Naive B cell (primary cell): ENCODE measurements at regions not wholly inside any gene's neighbourhood (a gene's known extent, or its start where the extent isn't known, plus 50 kb on each side); places are given as distances from the start of the nearest gene placed in this dataset.

Experiments
- ATAC-seq, 2 donors: fragments of 150-1000 bp; cut with Tn5 transposase; 2 replicates each; pipeline ENCODE4 v1.10.0; 2021; ENCODE audit warnings: low read depth in 2 of 2, mild to moderate bottlenecking in 2 of 2, moderate library complexity in 2 of 2
- DNase-seq: peaks from one replicate; pipeline ENCODE4 v3.0.0; 2022
- H3K27ac Mint-ChIP-seq, 6 donors: one replicate each; pipeline ENCODE4 v1.8.0; 2020 to 2022; ENCODE audit warnings: mild to moderate bottlenecking in 6 of 6, mixed read lengths in 6 of 6, moderate library complexity in 5 of 6, inconsistent platforms in 2 of 6
- H3K27me3 Mint-ChIP-seq, 3 donors: one replicate each; pipeline ENCODE4 v1.8.0; 2021 to 2022; ENCODE audit warnings: mixed read lengths in 3 of 3, mild to moderate bottlenecking in 1 of 3
- H3K36me3 Mint-ChIP-seq, 2 donors: one replicate each; pipeline ENCODE4 v1.8.0; 2020 to 2022; ENCODE audit warnings: mixed read lengths in 2 of 2, inconsistent platforms in 1 of 2, mild to moderate bottlenecking in 1 of 2
- H3K4me1 Mint-ChIP-seq, 3 donors: one replicate each; pipeline ENCODE4 v1.8.0; 2020 to 2022; ENCODE audit warnings: mixed read lengths in 3 of 3, inconsistent platforms in 1 of 3, mild to moderate bottlenecking in 1 of 3, moderate library complexity in 1 of 3
- H3K4me3 Mint-ChIP-seq, 8 donors: one replicate each; pipeline ENCODE4 v1.8.0; 2020 to 2022; ENCODE audit warnings: mild to moderate bottlenecking in 8 of 8, mixed read lengths in 8 of 8, moderate library complexity in 8 of 8, inconsistent platforms in 2 of 8
- H3K9me3 Mint-ChIP-seq, 7 donors: one replicate each; pipeline ENCODE4 v1.8.0; 2020 to 2022; ENCODE audit warnings: mixed read lengths in 7 of 7, mild to moderate bottlenecking in 5 of 7, inconsistent platforms in 2 of 7, moderate library complexity in 1 of 7

DNA sequence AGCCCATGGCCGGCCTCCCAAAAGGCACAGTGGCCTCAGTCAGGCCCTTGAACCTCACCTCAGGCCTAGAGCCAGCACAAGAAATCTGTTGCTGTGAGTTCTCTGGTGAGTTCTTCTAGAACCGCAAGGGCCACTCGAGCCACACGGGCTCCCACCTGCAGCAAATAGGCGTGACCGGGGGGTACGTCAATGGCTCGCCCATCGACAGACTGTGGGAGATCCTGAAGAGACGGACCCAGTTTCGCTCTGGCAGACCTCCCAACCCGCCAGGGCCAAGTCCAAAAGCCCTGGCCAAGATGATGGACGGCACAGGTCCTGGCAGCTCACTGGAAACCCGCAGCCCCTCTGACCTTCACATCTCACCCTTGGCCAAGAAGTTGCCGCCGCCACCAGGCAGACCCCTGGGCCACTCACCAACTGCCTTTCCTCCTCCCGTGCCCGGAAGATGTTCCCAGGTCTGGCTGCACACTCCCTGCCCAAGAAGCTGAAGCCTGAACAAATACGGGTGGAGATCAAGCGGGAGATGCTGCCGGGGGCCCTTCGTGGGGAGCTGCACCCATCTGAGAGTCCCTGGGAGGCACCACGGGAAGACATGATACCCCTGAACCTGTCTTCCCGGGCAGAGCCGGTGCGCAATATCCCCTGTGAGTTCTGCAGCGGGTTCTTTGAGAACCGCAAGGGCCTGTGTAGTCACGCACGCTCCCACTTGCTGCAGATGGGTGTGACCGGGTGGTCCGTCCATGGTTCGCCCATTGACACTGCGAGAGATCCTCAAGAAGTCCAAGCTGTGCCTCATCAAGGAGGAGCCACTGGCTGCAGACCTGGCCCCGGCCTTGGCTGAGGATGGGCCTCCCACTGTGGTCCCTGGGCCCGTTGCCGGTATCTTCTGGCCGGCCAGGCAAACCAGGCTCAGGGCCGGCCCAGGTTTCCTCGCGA lies 544.2 kb upstream of the CCDC179 start:
- no peak overlapping the region for H3K4me3 Mint-ChIP-seq
- no peak for ATAC-seq
- no peaks in the 10 kb centered on the region for H3K36me3 Mint-ChIP-seq
- no peak for DNase-seq
- H3K27ac Mint-ChIP-seq, result peak overlapping the region in 1 of 6 donors; percentile 45
- H3K27me3 Mint-ChIP-seq, result no peaks in the 10 kb centered on the region
- H3K4me1 Mint-ChIP-seq, result no peaks in the 10 kb centered on the region
- H3K9me3 Mint-ChIP-seq, result peaks cover 0 to 17% (median 9%) of the 10 kb centered on the region in 7 donors

- ATAC-seq (no peak), DNase-seq (no peak)
- H3K36me3 Mint-ChIP-seq, result peaks cover 0 to under 1% of the 10 kb centered on the region in 2 donors
- H3K27ac Mint-ChIP-seq, result no peak overlapping the region
- H3K4me1 Mint-ChIP-seq, result no peaks in the 10 kb centered on the region
- H3K9me3 Mint-ChIP-seq, result peaks cover 4 to 21% (median 10%) of the 10 kb centered on the region in 7 donors
- H3K4me3 Mint-ChIP-seq, result no peak overlapping the region
- H3K27me3 Mint-ChIP-seq, result no peaks in the 10 kb centered on the region
These were observed 545.2 kb upstream of the CCDC179 start for GRCh38 chr11:23405350-23405937.

DNA sequence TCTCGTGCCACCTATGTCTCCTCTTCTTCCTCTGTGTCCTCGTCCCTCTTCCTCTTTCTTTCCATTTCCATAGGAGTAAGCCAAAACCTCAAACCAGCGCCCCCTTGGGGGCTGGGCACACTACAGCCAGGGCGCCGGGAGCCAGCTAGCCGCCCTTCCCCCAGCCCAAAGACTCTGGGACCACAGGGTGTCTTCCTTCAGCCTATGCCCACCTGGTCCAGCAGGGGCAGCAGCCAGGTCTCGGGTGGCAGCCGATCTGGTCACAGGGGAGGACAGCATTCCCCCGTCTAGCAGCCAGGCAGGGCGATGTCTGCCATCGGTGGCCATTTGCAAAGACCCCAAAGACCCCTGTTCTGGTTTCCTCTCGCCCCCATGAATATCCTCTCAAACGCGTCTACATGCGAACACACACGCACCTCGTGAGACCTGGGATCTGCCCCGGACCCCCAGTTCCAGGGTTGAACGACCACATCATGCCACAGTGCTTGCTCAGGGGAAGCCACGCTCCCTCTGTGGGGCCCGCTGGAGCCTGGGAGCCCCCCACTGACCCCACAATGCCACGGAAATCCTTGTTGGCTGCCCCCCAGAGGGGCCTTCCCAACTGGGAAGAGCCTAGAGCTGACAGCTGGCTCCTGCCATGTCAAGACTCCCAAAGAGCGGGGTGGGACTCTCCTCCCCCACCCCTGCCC lies 546.0 kb upstream of the CCDC179 start:
- DNase-seq, result no peak
- no peak for ATAC-seq
- peaks cover 5 to 7% of the 10 kb centered on the region in 2 donors for H3K36me3 Mint-ChIP-seq
- no peak overlapping the region for H3K4me3 Mint-ChIP-seq
- H3K9me3 Mint-ChIP-seq, result peaks cover 9 to 29% (median 15%) of the 10 kb centered on the region in 7 donors
- no peaks in the 10 kb centered on the region for H3K4me1 Mint-ChIP-seq
- no peaks in the 10 kb centered on the region for H3K27me3 Mint-ChIP-seq
- no peak overlapping the region for H3K27ac Mint-ChIP-seq

- Mint-ChIP-seq H3K9me3 (peaks cover 8 to 36% (median 12%) of the 10 kb centered on the region in 7 donors), H3K4me3 (no peak overlapping the region), H3K36me3 (peaks cover 5 to 7% of the 10 kb centered on the region in 2 donors), H3K27me3 (no peaks in the 10 kb centered on the region), H3K27ac (no peak overlapping the region), H3K4me1 (no peaks in the 10 kb centered on the region)
- no peak for ATAC-seq
- no peak for DNase-seq
These were observed 552.8 kb upstream of the CCDC179 start for GRCh38 chr11:23413057-23413456.

- Mint-ChIP-seq H3K9me3 (peaks cover 0 to 7% (median 0%) of the 10 kb centered on the region in 7 donors), H3K4me3 (no peak overlapping the region)
These were observed 562.8 kb upstream of the CCDC179 start for GRCh38 chr11:23423104-23423503.

GRCh38 chr11:23423656-23424055 lies 563.4 kb upstream of the CCDC179 start:
- ATAC-seq (no peak), DNase-seq (no peak)
- H3K9me3 Mint-ChIP-seq, result peaks cover 0 to 5% (median 0%) of the 10 kb centered on the region in 7 donors
- no peak overlapping the region for H3K27ac Mint-ChIP-seq
- H3K4me3 Mint-ChIP-seq, result no peak overlapping the region
- no peaks in the 10 kb centered on the region for H3K27me3 Mint-ChIP-seq
- no peaks in the 10 kb centered on the region for H3K36me3 Mint-ChIP-seq
- H3K4me1 Mint-ChIP-seq, result no peaks in the 10 kb centered on the region

More at GRCh38 chr11:23423104-23423503, 562.8 kb upstream of the CCDC179 start:
- Mint-ChIP-seq H3K36me3 (no peaks in the 10 kb centered on the region), H3K27me3 (no peaks in the 10 kb centered on the region), H3K27ac (no peak overlapping the region), H3K4me1 (no peaks in the 10 kb centered on the region)
- ATAC-seq (no peak), DNase-seq (no peak)

GRCh38 chr11:23425381-23425780 lies 565.1 kb upstream of the CCDC179 start:
- DNase-seq (no peak), ATAC-seq (no peak)
- H3K9me3 Mint-ChIP-seq, result peaks cover 0 to 5% (median 2%) of the 10 kb centered on the region in 7 donors
- H3K27me3 Mint-ChIP-seq, result no peaks in the 10 kb centered on the region
- no peak overlapping the region for H3K4me3 Mint-ChIP-seq
- no peaks in the 10 kb centered on the region for H3K36me3 Mint-ChIP-seq
- H3K27ac Mint-ChIP-seq, result no peak overlapping the region
- H3K4me1 Mint-ChIP-seq, result no peaks in the 10 kb centered on the region

DNA sequence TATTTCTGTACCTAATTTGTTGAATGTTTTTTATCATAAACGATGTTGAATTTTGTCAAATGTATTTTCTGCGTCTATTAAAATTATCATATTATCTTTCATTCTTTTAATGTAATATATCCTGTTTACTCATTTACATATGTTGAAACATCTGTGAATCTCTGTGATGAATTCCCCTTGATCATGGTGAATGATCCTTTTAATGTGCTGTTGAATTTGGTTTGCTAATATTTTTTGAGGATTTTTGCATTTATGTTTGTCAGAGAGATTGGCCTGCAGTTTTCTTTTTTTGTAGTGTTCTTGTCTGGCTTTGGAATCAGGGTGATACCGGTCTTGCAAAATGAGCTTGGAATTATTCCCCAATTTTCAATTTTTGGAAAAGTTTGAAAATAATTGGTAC lies 569.3 kb upstream of the CCDC179 start:
- DNase-seq (no peak), ATAC-seq (no peak)
- H3K4me1 Mint-ChIP-seq, result no peaks in the 10 kb centered on the region
- no peak overlapping the region for H3K27ac Mint-ChIP-seq
- no peaks in the 10 kb centered on the region for H3K27me3 Mint-ChIP-seq
- no peak overlapping the region for H3K4me3 Mint-ChIP-seq
- no peaks in the 10 kb centered on the region for H3K36me3 Mint-ChIP-seq
- H3K9me3 Mint-ChIP-seq, result peaks cover 0 to 6% (median 3%) of the 10 kb centered on the region in 7 donors

- Mint-ChIP-seq H3K4me3 (no peak overlapping the region), H3K27ac (no peak overlapping the region)
- no peak for DNase-seq
These were observed 593.2 kb upstream of the CCDC179 start for GRCh38 chr11:23453522-23453921.

DNA sequence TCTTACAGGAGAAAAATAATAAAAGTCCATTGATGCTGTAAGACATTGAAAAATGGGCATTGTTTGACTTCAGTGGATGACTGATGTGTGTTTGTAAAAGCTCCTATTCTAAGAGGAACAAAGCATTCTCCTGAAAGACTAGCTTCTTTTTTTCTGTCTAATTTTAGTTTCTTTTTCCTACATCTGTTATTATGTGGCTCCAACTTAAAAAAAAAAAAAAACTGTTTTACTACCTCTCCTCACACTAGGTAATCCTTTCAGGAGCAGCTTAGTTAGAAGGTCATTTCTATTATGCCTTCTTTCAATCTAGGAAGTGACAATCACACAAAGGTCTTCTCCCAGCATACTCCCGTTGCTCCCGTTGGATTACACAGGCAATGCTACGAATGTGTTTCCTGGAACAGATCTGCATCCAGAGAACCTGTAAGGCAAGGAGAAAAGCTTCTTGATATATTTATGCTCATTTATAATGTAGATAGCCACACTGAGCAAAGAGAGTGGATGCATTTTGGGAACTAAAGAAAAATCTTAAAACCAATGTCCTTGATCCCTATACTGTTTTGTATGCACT lies 595.1 kb upstream of the CCDC179 start:
- Mint-ChIP-seq H3K27ac (no peak overlapping the region), H3K4me1 (no peaks in the 10 kb centered on the region), H3K9me3 (peaks cover 0 to 8% (median 3%) of the 10 kb centered on the region in 7 donors), H3K27me3 (no peaks in the 10 kb centered on the region), H3K4me3 (no peak overlapping the region), H3K36me3 (no peaks in the 10 kb centered on the region)
- no peak for DNase-seq
- ATAC-seq, result no peak

More at GRCh38 chr11:23453522-23453921, 593.2 kb upstream of the CCDC179 start:
- no peaks in the 10 kb centered on the region for H3K27me3 Mint-ChIP-seq
- ATAC-seq, result no peak
- peaks cover 0 to 9% (median 4%) of the 10 kb centered on the region in 7 donors for H3K9me3 Mint-ChIP-seq
- H3K4me1 Mint-ChIP-seq, result no peaks in the 10 kb centered on the region
- no peaks in the 10 kb centered on the region for H3K36me3 Mint-ChIP-seq

DNA sequence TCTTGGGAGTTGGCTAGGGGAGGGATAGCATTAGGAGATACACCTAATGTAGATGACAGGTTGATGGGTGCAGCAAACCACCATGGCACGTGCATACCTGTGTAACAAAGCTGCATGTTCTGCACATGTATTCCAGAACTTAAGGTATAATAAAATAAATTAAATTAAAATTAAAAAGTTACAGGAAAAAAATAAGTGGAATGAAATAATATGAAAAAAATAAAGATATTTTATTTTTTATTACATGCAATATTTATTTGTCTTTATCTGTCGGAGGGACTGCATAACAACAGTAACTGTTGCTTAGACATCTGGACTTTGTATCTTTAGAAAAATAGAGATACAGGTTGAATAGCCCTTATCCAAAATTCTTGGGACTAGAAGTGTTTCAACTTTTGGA lies 597.4 kb upstream of the CCDC179 start:
- no peaks in the 10 kb centered on the region for H3K36me3 Mint-ChIP-seq
- DNase-seq (no peak), ATAC-seq (no peak)
- H3K4me3 Mint-ChIP-seq, result no peak overlapping the region
- H3K4me1 Mint-ChIP-seq, result no peaks in the 10 kb centered on the region
- H3K27me3 Mint-ChIP-seq, result no peaks in the 10 kb centered on the region
- H3K9me3 Mint-ChIP-seq, result peaks cover 0 to 3% (median 0%) of the 10 kb centered on the region in 7 donors
- no peak overlapping the region for H3K27ac Mint-ChIP-seq

DNA sequence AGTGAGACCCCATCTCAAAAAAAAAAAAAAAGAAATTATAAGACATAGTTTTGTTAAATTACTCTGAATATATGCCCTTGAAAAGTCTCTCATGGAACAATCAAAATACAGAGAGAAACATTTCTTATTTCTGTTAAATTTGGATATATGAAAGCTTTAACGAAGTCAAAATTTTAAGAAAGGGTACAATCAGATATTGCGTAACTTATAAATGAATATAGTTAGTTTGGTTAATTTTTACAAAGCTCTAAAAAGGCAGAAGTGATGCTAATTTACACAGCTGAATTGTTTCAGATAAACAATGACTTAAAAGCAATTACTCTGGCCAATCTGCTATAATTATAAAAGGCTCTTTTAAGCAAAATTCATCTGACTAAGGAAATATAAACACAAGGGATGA lies 611.6 kb upstream of the CCDC179 start:
- ATAC-seq, result no peak
- Mint-ChIP-seq H3K9me3 (peaks cover 0 to 9% (median 0%) of the 10 kb centered on the region in 7 donors), H3K4me3 (no peak overlapping the region), H3K27ac (no peak overlapping the region), H3K27me3 (no peaks in the 10 kb centered on the region), H3K4me1 (no peaks in the 10 kb centered on the region), H3K36me3 (no peaks in the 10 kb centered on the region)
- DNase-seq, result no peak

- DNase-seq (no peak), ATAC-seq (no peak)
- peaks cover 0 to 5% (median 0%) of the 10 kb centered on the region in 7 donors for H3K9me3 Mint-ChIP-seq
- no peaks in the 10 kb centered on the region for H3K4me1 Mint-ChIP-seq
- H3K4me3 Mint-ChIP-seq, result no peak overlapping the region
- no peak overlapping the region for H3K27ac Mint-ChIP-seq
- no peaks in the 10 kb centered on the region for H3K27me3 Mint-ChIP-seq
- H3K36me3 Mint-ChIP-seq, result no peaks in the 10 kb centered on the region
These were observed 613.5 kb upstream of the CCDC179 start for GRCh38 chr11:23473782-23474181.
